Activated CD4-positive, CD25-positive, alpha-beta regulatory T cell treated with anti-CD3 and anti-CD28 coated beads, Interleukin-2, amount 50 U/mL, for 24 hours (primary cell): ENCODE measurements at regions not wholly inside any gene's neighbourhood (a gene's known extent, or its start where the extent isn't known, plus 50 kb on each side); places are given as distances from the start of the nearest gene placed in this dataset.

ENCODE experiments used
- ATAC-seq, 2 donors: fragments of 150-1000 bp; cut with Tn5 transposase; one replicate each; pipeline ENCODE4 v1.10.0; 2021; ENCODE audit warnings: mild to moderate bottlenecking in 1 of 2, moderate library complexity in 1 of 2

- ATAC-seq, result no peak
Observed at GRCh38 chr18:1884623-1885022, 686.7 kb downstream of the METTL4 start.

- ATAC-seq, result no peak
Observed at GRCh38 chr18:1891641-1892040, 679.7 kb downstream of the METTL4 start.

- no peak for ATAC-seq
Observed at GRCh38 chr18:1892191-1892590, 679.1 kb downstream of the METTL4 start.

GRCh38 chr18:1895456-1896185, 675.7 kb downstream of the METTL4 start:
- ATAC-seq, result no peak

DNA sequence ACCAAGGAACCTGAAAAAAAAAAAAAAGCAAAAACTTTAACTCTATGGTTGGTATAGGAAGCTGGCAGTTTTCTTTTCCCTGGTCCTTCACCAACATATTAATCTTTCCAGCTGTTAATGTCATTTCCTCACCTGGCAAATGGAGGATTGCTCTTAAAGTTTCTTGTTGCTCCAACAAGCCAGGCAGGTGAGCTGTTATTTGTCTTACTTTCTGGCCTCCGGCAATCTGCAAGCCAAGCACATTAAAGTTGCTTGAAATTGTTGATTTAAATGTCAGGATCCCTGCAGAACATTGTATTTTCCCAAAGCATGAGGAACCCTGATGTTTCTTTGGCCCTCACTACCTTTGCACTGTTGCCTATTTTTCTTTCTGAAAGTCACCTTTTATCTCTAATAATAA, 664.9 kb downstream of the METTL4 start:
- no peak for ATAC-seq

GRCh38 chr18:1907470-1908206, 663.7 kb downstream of the METTL4 start:
- no peak for ATAC-seq

- no peak for ATAC-seq
Observed at GRCh38 chr18:1914489-1914888, 656.8 kb downstream of the METTL4 start.

DNA sequence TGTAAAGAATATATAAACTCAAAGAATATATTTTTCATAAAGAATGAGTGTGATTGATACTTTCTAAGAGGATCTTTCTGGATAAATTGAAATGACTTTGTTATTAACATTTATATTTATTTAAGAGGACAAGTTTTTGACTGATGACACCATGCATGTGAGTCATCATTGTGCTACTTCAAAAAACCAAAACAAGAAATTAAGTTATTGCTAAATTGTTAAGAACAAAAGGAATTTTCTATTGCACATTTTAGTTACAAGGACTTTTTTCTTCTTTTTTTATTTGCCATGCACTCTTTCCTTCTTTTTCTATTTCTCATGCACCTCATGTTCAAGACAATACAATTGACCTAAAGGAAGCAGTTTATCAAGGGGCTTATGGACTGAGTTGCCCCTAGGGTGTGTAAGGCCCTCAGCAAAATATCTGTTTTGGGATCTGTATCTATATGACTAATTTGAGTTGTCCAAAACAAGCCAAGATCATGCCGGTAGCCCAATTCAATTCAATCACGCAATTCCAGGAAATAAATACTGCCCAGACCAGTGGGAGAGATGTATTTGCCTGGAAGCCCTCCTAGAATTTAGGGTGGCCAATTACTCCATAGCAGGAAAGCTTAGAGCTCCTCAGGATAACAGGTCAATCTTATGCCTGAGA, 654.3 kb downstream of the METTL4 start:
- ATAC-seq, result no peak

DNA sequence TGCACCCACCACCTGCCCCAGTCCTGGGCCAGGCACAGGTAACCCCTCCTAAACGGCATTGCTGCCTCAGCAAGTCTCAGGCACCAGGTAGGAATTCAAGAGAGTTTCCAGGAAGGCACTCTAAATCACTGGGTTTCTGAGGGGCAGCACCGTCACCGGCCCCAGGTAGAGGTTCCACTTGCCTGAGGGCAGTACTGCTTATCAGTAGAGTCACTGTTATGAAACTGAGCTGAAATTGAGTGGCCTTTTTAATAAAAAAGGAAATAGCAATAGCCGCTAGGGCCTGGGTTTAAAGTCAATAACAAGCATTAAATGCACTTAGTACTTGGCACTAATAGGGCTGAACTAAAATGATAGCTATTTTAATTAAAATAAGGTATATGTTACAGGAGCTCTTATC, 653.7 kb downstream of the METTL4 start:
- ATAC-seq, result no peak

DNA sequence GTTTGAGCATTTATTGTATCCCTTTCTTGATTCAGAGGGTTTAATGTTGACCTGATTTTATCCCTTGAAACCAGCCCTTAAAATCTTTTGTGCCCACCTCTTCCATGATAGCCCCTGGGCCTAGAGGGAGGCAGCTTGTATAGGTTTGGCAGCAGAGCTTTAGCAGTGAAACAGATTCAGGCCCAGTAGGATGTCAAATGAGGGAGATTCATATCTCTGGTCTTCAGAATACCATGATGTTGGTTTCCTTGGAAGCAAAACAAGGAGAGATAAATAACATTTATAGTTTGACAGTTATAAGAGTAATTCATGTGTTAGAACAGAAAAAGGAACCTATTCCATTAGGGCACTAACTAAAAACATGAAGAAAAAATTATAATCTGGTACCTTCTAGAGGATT, 649.2 kb downstream of the METTL4 start:
- no peak for ATAC-seq

GRCh38 chr18:1928711-1929110, 642.6 kb downstream of the METTL4 start:
- no peak for ATAC-seq

- no peak for ATAC-seq
Observed at GRCh38 chr18:1929720-1930119, 641.6 kb downstream of the METTL4 start.

DNA sequence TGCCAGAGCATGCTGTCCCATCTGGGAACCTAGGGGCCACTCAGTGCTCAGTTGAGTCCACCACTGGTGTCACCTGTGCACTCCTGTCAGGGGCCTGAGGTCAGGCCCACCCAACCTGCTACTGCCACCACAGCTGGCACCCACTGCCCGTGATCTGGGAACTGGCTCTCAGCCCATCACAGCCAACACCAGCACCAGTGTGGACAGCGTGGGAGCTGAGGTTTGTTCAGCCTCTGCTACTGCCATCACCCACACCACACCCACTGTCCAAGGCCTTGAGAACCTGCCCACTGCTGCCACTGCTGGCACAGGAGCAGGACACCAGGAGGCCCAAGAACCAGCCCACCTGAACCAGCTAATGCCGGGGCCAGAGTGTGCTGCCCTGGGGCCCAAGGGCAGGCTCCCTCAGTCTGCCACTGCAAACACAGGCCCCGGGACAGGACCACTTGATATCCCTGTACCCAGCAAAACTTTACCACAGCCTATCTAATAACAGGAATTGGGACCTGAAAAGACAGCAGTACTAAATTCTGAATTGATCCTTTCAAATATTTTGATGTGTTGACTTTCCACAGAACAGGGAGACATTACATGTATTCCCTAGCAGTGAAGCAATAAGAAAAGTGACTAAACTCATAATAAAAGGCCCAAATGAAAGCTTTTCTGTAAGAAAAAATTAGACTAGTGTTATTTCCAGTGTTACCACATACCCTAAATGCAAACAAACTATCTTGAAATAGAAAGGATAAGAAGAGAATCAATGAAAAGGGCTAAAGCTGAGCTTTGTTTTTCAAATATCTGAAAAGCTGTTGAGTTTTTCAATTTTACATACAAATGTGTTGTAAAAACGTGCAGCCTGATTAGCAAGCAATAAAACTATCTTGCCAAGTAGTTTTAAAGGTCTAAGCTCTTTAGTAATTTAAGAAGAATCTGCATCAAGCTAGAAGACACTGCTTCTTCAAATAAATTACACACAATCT, 640.7 kb downstream of the METTL4 start:
- ATAC-seq, result no peak

DNA sequence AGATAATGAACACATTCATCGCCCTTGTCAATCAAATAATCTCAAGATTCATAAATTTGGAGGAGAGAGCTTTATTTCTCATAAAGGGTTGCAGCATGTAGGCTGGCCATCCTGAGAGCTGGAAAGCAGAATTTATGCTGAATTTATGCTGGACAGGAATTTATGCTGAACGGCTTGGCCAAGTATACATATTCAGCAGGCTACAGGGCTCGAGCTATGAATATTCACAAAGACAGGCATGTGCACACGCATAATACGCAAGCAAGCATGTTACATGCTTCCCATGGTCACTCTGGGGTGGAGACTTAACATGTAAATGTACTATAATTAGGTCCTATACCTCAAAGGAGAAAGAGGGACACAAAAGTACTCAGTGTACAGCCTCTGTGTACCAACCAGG, 618.8 kb downstream of the METTL4 start:
- ATAC-seq, result peak in 1 of 2 donors; percentile 13

DNA sequence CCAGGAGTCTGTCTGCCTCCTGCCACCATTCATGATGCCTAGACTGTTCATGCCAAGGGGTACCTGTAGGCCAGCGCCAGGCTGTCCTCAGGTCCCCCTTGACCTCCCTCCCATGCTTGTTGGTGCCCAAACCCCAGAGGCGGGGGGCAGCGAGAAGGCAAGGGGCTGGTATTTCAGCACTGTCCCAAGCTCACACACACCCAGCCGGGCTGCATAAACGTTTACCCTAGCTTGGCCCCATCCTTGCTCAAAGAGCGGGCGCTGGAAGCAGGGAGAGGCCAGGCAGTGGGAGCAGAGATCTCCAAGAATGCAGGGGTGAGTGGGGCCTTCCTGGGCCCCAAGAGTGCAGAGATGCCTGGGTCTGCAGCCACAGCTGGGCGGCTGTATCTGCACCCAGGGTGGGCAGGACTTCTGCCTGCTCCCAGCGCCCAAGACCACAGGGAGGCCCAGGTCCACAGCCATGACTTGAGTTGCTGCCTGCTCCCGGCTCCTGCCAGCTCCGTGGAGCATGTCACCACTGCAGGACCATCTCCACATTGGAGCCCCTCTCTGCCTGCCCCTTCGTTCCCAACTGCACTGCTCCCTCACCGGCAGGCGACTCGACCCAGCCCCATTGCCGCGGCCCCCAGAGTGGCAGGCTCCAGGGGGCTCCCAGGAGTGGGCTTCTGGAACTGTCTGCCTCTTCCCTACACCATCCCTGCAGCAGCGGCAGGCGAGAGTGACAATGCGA, 616.6 kb downstream of the METTL4 start:
- ATAC-seq, result no peak

DNA sequence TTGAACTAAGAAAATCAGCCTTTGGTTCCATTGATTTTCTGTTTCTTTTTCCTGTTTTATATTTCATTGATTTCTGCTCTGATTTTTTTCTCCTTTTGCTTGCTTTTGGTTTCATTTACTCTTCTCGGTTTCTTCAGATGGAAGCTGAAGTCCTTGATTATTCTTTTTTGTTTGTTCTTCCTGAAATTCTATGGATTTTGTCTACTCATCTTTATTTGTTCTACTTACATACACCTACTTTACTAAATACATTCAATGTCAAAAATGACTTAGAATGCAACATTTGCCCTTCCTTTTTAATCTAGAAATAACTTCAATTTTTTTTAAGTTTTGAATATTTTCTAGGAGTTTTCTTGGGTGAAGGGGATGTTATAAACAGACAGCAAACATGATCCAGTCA, 612.5 kb downstream of the METTL4 start:
- ATAC-seq, result no peak

DNA sequence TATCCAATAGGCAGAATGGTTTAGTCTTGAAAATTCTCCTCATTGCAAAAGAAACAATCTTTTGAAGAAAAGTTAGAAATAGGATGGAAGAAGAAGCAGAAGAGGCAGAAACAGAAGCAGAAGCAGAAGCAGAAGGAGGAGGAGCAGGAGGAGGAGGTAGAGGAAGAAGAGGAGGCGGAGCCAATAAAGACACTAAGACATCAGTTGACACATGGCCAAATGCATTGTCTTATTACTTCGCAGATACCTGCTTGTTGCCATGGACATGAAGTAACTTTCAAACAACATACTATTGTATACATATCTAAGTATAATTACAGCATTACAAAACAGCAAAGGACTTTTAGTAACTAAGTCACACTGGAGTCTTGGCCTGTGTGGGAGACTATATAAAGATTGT, 606.3 kb downstream of the METTL4 start:
- ATAC-seq, result no peak

DNA sequence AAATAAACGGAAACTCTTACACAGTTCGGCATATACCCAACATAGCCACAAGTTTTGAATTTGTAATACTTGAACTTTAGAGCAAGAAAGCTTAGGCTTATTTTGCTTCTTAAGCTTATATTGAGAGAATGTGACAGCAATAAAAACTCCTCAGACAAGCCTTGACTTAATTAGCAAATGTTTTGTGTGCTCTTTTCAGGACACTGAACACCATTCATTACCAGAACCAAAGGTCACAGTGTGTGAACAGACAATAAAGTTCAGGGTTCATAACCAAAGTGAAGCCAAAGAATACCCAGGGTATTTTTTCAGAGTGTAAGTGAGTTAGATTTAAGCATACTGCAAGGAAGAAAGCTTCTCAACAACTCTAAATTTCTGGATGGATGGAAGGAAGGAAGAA, 605.8 kb downstream of the METTL4 start:
- no peak for ATAC-seq

DNA sequence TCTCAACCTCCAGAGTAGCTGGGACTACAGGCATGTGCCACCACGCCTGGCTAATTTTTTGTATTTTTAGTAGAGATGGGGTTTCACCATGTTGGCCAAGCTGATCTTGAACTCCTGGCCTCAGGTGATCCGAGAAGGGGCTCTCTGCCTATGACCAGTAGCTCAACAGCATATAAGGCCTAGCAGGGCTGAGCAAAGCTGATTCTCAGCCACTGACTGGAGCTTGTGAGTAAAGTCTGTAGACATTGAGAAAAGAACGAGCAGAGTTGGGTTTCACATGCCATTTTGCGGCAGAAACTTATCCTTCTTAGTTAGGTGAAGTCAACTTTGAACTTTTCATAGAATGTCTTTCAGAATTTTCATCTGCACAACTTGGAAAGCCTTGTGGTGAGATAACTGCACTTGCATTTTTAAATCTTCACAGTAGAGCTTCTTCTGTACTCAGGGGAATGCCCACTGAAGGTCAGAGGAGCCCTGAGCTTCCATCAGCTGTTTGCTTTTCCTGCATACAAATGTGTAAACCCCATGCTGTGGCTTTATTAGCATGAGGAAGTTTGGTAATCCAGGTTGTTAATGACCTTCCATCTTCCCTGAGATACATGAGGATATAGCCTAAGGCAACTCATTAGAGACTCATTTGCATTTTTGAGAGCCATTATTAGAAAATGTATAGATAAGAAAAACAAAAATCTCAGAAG, 602.4 kb downstream of the METTL4 start:
- no peak for ATAC-seq

DNA sequence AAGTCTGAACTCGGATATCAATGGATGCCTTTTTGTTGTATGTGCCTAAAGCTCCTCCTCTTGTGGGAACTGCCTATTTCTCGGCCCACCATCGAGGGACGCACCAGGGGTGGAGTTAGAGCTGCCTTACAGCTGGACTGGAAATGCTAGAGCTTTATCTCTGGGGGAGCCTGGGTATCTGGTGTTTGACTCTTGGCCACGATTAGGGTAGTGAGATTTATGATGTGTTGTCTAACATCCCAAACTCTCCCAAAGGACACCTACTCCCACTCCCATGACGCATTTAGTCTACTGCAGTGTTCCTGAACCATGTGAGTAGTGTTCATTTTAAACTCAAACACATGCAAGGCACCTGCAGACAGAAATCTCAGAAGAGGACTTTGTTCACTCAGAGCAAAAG, 594.8 kb downstream of the METTL4 start:
- ATAC-seq, result no peak

- ATAC-seq, result no peak
Observed at GRCh38 chr18:1982056-1982455, 589.2 kb downstream of the METTL4 start.
